ENCODE measurements at regions not wholly inside any gene's neighbourhood (a gene's known extent, or its start where the extent isn't known, plus 50 kb on each side); places are given as distances from the start of the nearest gene placed in this dataset.

- TF ChIP-seq, protein P1, sequence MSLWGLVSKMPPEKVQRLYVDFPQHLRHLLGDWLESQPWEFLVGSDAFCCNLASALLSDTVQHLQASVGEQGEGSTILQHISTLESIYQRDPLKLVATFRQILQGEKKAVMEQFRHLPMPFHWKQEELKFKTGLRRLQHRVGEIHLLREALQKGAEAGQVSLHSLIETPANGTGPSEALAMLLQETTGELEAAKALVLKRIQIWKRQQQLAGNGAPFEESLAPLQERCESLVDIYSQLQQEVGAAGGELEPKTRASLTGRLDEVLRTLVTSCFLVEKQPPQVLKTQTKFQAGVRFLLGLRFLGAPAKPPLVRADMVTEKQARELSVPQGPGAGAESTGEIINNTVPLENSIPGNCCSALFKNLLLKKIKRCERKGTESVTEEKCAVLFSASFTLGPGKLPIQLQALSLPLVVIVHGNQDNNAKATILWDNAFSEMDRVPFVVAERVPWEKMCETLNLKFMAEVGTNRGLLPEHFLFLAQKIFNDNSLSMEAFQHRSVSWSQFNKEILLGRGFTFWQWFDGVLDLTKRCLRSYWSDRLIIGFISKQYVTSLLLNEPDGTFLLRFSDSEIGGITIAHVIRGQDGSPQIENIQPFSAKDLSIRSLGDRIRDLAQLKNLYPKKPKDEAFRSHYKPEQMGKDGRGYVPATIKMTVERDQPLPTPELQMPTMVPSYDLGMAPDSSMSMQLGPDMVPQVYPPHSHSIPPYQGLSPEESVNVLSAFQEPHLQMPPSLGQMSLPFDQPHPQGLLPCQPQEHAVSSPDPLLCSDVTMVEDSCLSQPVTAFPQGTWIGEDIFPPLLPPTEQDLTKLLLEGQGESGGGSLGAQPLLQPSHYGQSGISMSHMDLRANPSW (CRISPR knock-in tag; conservative IDR thresholded peaks at IDR 0.05; ENCODE audit: low read depth), result no peak
- no peak for TF ChIP-seq IRF2 (CRISPR knock-in tag; IDR thresholded peaks at IDR 0.05; ENCODE audit: borderline replicate concordance, low read depth)
- no peak for TF ChIP-seq KAT7 (CRISPR knock-in tag; IDR thresholded peaks at IDR 0.05; ENCODE audit: borderline replicate concordance)
- no peak for TF ChIP-seq ESRRA (CRISPR knock-in tag; IDR thresholded peaks at IDR 0.05; ENCODE audit: borderline replicate concordance)
- TF ChIP-seq NR3C1 (CRISPR knock-in tag; conservative IDR thresholded peaks at IDR 0.05; ENCODE audit: low read depth), result no peak
Observed at GRCh38 chr5:155929112-155929511, 397.9 kb upstream of the SGCD start (continued).

- Mint-ChIP-seq H3K27me3 (ENCODE audit: low read depth) (no peaks in the 10 kb centered on the region), H3K36me3 (no peaks in the 10 kb centered on the region), H3K4me3 (no peak overlapping the region), H3K27ac (no peak overlapping the region), H3K9me3 (no peaks in the 10 kb centered on the region), H3K4me1 (no peaks in the 10 kb centered on the region)
- no peak for ATAC-seq
- TF ChIP-seq TEAD4 (CRISPR knock-in tag; IDR thresholded peaks at IDR 0.05) (no peak), MXD4 (CRISPR knock-in tag; IDR thresholded peaks at IDR 0.05; ENCODE audit: borderline replicate concordance) (no peak), FOXK1 (CRISPR knock-in tag; IDR thresholded peaks at IDR 0.05) (no peak), MYBL2 (CRISPR knock-in tag; IDR thresholded peaks at IDR 0.05) (no peak), USF1 (CRISPR knock-in tag; IDR thresholded peaks at IDR 0.05) (no peak), GABPB1 (CRISPR knock-in tag; IDR thresholded peaks at IDR 0.05) (no peak), ZNF671 (CRISPR knock-in tag; IDR thresholded peaks at IDR 0.05) (no peak), RELA (CRISPR knock-in tag; IDR thresholded peaks at IDR 0.05; ENCODE audit: borderline replicate concordance) (no peak), CREM (CRISPR knock-in tag; IDR thresholded peaks at IDR 0.05) (no peak), ZNF219 (CRISPR knock-in tag; IDR thresholded peaks at IDR 0.05; ENCODE audit: borderline replicate concordance) (no peak), ERG (CRISPR knock-in tag; IDR thresholded peaks at IDR 0.05) (no peak), NFE2L1 (CRISPR knock-in tag; IDR thresholded peaks at IDR 0.05) (no peak), JUN (CRISPR knock-in tag; IDR thresholded peaks at IDR 0.05) (no peak), OVOL2 (CRISPR knock-in tag; IDR thresholded peaks at IDR 0.05; ENCODE audit: borderline replicate concordance) (no peak), ARID4B (CRISPR knock-in tag; IDR thresholded peaks at IDR 0.05; ENCODE audit: borderline replicate concordance) (no peak)
- TF ChIP-seq, protein P2, sequence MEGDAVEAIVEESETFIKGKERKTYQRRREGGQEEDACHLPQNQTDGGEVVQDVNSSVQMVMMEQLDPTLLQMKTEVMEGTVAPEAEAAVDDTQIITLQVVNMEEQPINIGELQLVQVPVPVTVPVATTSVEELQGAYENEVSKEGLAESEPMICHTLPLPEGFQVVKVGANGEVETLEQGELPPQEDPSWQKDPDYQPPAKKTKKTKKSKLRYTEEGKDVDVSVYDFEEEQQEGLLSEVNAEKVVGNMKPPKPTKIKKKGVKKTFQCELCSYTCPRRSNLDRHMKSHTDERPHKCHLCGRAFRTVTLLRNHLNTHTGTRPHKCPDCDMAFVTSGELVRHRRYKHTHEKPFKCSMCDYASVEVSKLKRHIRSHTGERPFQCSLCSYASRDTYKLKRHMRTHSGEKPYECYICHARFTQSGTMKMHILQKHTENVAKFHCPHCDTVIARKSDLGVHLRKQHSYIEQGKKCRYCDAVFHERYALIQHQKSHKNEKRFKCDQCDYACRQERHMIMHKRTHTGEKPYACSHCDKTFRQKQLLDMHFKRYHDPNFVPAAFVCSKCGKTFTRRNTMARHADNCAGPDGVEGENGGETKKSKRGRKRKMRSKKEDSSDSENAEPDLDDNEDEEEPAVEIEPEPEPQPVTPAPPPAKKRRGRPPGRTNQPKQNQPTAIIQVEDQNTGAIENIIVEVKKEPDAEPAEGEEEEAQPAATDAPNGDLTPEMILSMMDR (IDR thresholded peaks at IDR 0.05), result no peak
- TF ChIP-seq, protein P3, sequence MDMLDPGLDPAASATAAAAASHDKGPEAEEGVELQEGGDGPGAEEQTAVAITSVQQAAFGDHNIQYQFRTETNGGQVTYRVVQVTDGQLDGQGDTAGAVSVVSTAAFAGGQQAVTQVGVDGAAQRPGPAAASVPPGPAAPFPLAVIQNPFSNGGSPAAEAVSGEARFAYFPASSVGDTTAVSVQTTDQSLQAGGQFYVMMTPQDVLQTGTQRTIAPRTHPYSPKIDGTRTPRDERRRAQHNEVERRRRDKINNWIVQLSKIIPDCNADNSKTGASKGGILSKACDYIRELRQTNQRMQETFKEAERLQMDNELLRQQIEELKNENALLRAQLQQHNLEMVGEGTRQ (CRISPR knock-in tag; IDR thresholded peaks at IDR 0.05), result no peak
- ChIA-PET CTCF (no interaction called here), POLR2A (no interaction called here)
- no peak for DNase-seq (ENCODE audit: low spot score)
Observed at GRCh38 chr5:155934964-155935363, 392.0 kb upstream of the SGCD start.
